Esophagus muscularis mucosa (tissue), 3 donors: ENCODE measurements at regions not wholly inside any gene's neighbourhood (a gene's known extent, or its start where the extent isn't known, plus 50 kb on each side); places are given as distances from the start of the nearest gene placed in this dataset.

Source experiments
- CTCF ChIP-seq, 3 experiments: fragments of 200-600 bp in 2 of 3; fragments of 450-650 bp in 1 of 3; sonication (generic) in 2 of 3; IDR thresholded peaks; one replicate each; pipeline ENCODE4 v1.5.1; 2017 to 2019; ENCODE audit warnings: antibody characterized with exemption in 3 of 3, mild to moderate bottlenecking in 2 of 3, moderate library complexity in 1 of 3
- POLR2A ChIP-seq: fragments of 450-650 bp; IDR thresholded peaks from one replicate; pipeline ENCODE4 v1.6.1; 2017; ENCODE audit warnings: antibody characterized with exemption, moderate library complexity, mild to moderate bottlenecking, low read depth
- POLR2AphosphoS5 ChIP-seq, 2 donors: sonication (generic); formaldehyde crosslinking; IDR thresholded peaks; one replicate each; pipeline ENCODE4 v1.6.1; 2017; ENCODE audit warnings: antibody characterized with exemption in 2 of 2

- TF ChIP-seq CTCF (IDR thresholded peaks at IDR 0.05) (no peak), POLR2AphosphoS5 (IDR thresholded peaks at IDR 0.05) (no peak), POLR2A (no peak)
Measured at GRCh38 chr4:111602848-111603247, 542.4 kb upstream of the FAM241A start.
